Hippocampal formation (tissue), 2 donors: ENCODE measurements at regions not wholly inside any gene's neighbourhood (a gene's known extent, or its start where the extent isn't known, plus 50 kb on each side); places are given as distances from the start of the nearest gene placed in this dataset.

Source experiments
- DNase-seq, 2 donors: peaks; one replicate each; lab custom pipeline; 2025; lab: John Stamatoyannopoulos, UW

DNA sequence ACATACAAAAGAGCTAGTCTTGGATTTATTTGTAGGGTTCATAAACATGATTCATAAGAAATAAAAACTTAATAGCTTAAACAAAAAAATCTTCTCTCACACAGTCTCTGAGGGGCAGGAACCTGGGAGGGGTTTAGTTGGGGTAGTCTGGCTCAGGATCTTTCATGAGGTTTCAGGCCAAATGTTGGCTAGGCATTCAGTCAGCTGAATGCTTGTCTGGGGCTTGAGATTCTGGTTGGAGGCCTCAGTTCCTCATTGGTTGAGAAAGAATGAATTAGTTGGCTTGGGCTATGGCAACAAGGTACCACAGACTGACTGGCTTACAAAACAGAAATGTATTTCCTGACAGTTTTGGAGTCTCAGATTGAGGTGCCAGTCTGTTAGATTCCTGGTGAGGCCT, 74.3 kb downstream of the ANKRD7 start:
- no peak for DNase-seq

DNA sequence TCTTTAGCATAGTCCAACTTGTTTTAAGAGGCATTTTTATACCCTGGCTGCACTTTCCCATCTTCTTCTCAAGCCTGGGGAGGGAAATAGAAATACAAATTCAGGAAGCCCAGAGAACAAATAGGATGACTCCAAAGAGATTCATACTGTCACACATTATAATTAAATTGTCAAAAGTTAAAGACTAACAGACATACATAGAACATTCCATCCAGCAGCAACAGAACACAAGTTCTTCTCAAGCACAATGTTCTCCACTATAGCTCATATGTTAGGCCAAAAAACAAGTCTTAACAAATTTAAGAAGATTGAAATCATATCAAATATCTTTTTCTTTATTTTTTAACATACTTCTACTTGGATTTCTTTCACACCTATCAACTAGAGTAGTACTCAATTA, 75.7 kb downstream of the ANKRD7 start:
- no peak for DNase-seq

DNA sequence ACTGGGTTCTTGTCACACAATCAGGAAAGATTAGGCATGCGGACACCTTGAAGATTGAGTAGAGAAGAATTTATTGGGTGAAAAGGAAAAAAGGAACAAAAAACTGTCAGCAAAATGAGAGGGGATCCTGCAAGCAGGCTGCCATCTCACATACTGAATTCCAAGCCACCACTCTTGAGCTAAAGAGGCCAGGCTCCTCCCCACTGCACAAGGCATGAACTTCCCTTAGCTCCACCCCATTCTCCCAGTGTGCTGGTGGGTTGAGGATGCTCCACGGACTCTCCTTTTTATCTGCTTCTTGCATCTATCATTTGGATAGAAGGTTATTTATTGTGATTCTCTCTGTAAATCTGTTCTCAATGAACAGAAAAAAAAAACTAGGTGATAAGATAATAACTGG, 79.6 kb downstream of the ANKRD7 start:
- no peak for DNase-seq

DNA sequence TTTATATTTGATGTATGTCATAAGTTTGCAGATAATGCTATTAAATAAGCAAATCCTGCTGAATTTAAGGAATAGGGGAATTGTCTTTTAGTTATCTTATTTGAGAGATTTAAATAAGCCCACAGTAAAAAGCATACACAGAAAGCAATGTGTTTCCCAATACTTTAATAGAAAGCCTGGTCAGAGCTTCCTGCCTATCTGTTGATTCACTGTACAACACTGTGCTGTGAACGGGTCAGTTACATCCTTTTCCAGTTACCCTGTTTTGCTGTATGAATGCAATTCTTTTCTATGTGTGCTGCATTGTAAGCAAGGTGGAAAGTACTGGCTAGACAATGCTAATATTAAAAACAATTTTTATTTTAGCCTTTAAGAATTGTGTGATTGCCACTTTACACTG, 81.2 kb downstream of the ANKRD7 start:
- DNase-seq = no peak

DNA sequence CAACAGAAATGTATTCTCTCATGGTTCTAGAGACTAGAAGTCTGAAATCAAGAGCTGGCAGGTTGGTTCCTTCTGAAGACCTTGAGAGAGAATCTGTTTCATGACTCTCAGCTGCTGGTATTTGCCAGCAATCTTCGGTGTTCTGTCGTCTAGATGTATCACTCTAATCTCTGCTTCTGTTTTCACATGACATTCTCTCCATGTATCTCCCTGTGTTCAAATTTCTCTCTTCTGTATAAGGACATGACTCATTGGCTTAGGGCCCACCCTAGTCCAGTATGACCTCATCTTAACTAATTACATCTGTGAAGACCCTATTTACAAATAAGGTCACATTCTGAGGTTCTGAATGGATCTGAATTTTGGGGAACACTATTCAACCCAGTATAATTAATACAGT, 82.3 kb downstream of the ANKRD7 start:
- no peak for DNase-seq

DNA sequence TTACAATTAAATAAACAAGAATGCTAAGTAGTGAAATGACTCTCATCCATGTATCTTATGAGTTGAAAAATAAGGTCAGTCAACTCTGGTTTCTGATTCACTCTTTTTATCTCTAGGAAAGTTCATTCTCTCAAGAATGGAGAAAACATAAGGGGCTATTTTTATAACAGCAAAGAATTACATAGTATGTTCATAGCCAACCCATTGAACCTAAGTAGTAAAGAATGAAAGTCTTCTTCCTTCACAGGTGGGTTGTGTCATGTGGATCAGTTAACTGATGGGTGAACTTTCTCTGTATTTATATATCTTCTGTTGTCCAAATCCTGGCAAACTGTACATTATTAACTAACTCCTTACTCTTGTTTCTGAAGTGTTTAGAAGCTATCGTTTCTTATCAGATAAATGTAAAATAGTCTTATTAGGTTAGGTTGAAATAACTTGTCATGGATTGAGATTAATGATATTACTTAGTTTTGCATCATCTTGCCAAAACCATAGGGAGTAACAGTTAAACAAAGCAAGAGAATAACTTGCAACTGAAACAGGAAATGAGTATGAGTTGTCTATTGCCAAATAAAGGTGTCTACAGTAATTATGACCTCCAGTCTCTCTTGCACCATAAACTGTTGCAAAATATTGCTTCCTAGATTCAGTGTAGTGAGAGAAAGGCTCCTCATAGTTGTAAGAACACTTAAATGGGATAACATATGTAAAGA, 86.8 kb downstream of the ANKRD7 start:
- DNase-seq = no peak

DNA sequence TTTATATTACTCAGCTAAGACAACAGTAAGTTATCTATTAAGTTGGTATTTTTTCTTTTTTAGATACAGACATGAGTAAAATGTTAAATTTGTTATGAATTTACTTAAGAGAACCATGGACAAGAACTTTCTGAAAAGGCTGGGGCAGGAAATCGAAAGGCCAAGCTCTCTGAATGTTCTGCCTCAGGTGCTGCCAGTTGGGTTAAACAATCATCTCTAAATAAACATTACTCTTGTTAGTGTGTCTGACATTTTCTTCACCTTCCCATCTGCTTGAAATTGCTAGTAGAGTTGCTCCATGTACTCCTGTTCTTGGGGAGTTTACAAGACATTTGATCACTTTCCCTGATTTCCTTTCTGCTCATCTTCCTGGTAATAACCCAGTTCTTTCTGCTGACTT, 87.5 kb downstream of the ANKRD7 start:
- no peak for DNase-seq

DNA sequence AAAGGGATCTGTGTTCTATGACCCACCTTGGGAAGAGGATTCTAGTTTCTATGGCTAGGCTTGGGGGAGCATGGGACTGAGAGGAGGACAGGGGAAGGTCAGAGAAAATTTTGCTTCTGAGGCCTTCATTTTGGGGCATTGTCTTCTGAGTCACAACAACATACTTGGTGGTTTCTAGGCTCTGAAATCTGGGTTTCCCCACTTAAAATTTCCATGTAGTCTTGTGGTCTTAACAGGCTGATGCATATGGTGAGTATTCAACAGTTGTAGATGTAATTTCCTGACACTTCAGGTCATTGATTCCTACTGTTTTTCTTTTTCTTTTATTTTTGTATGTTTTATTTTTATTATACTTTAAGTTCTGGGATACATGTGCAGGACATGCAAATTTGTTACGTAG, 88.5 kb downstream of the ANKRD7 start:
- DNase-seq = no peak

DNA sequence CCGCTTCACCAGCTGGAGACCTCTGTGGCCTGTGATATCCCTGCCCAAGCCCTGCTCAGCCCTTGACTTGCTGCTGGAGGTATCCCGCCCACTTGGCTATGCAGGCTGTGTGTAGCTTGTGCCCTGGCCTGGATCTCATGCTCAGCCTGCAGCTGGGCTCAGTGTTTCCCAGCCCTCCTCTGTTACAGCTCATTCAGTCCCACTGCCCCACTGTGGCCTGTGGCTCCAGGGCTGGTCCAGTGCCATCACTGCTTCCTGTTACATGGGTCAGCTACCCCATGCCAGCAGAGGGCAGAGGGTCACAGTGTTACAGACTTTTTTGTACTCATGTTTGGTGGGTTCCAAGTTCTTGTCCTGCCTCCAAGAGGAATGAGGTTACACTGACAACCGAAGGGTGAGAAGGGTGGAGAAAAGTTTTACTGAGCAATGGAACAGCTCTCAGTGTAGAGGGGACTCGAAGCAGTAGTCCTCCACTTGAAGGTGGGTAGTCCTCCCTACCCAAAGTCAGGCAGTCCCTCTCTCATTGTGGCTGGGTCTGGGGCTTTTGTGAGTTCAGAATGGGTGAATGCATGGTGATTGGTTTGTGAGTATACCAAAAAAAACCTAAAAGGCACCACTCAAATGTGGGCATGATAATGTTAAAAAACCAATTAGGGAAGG, 100.4 kb downstream of the ANKRD7 start:
- DNase-seq = no peak

DNA sequence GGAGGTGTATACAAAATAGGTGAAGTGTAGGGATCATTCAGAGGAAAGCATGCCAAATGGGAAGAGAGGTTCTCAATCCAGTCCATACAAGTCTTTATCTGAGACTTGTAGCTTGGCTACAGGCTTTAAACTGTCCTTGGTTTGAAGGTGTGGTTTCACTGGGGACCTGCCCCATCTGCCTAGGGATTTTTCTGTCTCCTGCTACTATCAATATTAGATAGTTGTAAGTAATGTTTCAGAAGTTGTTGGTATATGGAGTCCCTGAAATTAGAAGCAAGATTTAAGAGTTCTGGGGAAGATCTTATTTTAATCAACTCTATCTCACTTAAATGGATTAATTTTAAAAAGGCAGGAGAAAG, 100.9 kb downstream of the ANKRD7 start:
- no peak for DNase-seq

DNA sequence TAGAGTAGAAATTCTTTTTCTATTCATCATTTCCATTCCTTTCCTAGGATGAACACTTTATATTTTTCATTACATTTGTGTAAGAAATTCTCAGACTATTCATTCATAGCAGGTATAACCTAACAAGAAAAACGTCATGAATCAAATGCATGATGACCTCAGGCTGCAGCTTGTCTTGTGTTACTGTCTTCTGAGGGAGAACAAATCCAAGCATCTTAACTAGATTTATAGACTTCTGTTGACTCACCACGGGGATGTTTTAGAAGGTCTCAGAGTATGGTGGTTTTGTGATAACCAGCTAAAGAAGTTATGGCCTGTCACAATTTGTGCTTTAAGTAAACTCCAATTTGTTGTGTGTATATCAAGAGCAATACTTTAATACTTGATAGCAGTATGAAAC, 102.7 kb downstream of the ANKRD7 start:
- DNase-seq = no peak

DNA sequence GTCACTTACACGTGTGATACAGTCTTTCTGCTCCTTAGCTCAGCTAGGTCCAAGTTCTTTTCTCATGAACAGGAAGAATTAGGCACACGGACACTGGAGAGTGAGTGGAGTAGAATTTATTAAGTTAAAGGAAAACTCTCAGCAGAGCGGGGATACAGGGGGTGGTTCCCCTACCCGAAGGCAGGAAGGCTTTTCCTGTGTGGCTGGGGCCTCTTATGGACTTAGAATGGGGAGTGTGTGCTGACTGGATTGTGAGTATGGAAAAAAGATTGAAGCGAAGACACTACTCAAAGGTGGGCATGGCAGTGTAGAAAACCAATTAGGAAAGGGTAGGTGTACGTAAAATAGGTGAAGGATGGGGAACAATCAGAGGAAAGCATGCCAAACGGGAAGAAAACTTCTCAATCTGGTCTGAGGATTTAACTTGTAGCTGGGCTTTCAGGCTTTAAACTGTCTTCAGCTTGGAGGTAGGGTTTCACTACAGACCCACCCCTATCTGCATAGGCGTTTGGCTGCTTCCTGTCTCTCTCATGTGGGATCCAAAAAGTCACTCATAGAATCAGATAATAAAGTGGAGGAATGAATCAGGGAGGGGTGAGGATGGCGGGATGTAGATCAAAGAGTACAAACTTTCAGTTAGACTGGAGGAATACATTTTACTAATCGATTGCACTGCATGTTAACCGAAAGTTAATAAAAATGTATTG, 104.2 kb downstream of the ANKRD7 start:
- DNase-seq = no peak

DNA sequence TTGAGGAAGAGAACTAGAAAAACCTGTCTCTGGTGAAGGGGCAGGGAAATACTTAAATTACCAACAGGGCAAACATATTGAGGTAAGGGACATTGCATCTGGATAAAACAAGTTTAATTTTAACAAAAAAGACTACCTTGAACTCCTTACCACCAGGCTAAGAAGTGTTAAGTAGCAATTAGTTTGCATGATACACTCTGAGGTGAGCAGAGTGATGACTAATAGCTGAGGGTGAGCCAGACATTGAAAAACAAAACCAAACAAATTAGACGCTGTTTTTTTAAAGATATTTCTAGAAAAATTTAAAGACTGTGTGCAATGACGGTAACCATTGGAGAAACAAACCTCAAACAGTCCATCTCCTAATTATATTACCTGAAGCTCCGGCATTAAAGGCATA, 105.9 kb downstream of the ANKRD7 start:
- DNase-seq = no peak

DNA sequence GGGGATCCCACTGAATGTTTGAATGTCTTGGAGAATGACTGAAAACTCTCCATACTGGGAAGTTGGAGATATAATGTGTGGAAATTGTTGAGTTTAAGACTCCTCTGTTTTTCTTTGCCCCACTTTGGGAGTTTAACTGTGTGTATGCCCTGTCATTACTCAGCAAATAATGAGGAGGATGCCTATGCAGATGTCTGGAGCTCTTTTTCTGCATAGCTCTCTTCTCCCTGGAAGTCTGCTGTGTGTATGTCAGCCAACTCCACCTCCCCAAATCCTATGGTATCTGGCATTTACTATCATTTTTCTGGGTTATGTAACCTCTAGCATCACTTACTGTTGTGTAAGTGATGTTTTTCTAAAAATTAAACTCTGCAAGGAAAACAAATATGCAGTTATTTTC, 122.2 kb downstream of the ANKRD7 start:
- DNase-seq = no peak

DNA sequence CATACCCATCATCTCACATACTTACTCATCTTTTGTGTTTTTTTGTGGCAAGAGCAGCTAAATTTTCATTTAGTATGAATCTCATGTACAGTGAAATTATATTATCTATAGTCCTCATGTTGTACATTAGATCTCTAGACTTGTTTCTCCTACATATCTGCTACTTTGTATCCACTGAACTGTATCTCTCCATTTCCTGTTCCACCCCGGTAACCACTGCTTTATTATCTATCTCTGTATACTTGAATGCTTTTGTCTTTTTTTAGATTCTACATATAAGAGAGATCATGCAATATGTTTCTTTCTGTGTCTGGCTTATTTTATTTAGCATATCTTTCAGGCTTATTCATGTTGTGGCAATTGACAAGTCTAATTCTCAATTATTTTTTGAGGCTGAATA, 125.1 kb downstream of the ANKRD7 start:
- no peak for DNase-seq

DNA sequence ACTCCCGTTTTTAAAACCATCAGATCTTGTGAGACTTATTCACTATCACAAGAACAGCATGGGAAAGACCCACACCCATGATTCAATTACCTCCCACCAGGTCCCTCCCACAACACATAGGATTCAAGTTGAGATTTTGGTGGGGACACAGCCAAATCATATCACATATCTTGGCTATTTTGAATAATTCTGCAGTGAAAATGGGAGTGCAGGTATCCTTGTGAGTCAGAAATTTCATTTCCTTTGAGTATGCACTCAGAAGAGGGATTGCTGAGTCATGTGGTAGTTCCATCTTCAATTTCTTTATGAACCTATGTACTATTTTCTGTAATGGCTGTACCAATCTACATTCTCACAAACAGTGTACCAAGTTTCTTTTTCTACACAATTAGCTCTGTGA, 125.8 kb downstream of the ANKRD7 start:
- no peak for DNase-seq

DNA sequence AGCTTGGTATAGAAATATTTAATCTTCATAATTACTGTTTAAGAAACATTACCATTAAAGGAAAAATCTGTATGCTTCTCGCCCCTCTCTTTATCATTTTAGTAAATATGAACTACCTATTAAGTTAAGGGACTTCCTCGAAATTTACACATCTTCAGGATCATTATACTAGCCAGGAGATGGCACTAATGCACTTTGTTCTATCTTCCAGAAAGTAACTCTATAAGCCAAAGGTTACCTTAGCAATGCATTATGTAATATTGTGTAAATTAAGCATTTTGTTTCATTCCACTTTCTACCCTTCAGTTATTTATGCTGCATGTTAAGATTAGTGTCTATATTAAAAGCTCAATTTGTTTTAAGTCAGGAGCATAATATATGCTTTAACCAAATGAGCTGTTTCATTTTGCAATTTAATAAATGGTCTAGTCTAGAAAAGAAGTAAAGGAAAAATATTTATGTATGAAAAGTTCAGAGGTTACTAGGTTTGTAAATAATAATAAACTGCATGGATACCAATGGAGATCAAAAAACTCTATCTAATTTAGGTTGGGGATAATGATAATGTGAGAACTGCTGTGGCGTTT, 128.5 kb downstream of the ANKRD7 start:
- DNase-seq = peak in 1 of 2 donors; percentile 4

DNA sequence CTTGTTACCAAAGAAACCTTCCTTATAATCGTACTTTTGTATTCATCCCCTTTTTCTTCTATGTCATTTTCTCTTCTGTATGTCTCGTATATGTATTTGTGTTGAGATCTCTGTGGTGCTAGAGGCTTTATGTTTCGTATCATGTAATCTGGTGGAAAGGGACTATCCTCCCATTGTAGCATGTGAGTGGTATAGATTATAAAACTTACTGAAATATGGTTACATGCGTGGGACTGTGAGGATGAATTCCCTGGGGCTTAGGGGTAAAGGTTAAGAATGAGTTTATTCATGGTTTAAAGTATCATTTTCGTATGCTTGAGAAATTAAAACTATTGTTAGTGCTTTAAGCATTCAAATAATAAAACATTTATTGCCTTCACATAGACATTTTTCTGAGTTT, 141.9 kb downstream of the ANKRD7 start:
- no peak for DNase-seq

DNA sequence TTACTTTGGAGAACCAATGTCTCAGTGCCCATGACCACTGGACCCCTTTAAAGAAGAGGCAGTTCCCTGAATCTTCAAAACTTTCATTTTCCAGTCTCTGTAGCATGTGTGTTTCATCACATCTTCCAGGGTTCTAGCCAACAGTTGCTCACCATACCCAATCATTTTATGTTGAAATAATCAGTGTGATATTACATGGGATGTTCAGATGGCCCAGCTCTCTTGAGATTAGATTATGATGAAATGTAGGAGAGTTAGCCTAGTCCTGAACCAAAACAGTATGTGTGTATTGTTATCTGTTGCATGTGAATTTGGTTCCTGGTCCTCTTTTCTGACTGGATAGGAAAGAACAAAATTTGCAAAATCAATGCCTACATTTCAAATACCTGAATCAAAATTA, 144.5 kb downstream of the ANKRD7 start:
- no peak for DNase-seq

DNA sequence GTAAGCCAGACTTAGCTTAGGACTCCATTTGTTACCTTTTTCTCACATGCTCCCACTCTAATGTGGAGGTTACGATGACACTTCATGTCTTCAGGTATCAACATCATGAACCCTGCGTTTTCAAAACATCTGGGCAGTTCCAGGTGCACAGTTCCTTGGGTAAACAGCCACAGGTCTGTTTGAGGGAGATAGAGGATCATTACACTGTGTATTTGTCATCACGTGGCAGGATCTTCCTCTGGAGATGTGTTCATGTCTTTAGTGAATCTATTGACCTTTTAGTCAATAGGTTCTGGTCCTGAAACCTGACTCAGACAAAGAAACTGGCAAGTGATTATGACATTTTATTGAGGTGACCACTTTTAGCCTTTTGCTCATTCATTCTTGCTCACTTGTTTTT, 145.5 kb downstream of the ANKRD7 start:
- DNase-seq = no peak

DNA sequence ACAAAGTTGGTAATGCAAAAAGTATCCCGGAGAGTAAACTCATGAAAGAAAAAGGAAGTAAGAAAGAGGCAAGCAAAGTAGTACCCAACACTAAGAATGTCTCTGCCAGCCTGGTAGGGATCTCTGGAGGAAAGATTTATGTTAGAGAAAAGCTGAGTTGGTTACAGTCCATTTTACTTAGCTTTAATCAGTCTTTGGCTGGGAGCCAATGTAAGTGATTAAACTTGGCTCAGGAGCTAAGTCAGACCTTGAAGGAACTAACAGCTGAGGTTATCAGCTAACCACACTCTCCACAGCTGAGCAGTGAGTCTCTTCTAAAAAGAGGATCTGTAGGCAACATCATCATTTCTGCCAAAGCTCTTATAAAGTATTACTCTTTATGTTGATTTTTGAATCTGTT, 148.0 kb downstream of the ANKRD7 start:
- DNase-seq = no peak

DNA sequence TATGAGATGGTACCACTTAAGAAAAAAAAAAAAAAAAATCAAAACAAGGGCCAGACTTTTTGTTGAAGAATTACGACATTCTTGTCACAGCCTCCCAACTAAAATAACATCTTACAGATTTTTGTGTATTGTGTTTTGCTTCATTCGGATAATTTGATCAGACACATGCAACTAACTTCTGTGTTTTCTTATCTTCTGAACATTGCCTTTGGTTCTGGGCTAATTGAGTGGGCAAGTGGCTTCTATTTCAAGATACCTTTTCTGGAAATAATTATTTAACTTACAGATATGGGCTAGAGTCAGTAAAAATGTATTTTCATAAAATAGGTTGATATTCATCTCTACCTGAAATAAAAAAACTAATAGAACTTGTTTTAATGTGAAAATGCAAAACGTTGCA, 165.1 kb downstream of the ANKRD7 start:
- no peak for DNase-seq

DNA sequence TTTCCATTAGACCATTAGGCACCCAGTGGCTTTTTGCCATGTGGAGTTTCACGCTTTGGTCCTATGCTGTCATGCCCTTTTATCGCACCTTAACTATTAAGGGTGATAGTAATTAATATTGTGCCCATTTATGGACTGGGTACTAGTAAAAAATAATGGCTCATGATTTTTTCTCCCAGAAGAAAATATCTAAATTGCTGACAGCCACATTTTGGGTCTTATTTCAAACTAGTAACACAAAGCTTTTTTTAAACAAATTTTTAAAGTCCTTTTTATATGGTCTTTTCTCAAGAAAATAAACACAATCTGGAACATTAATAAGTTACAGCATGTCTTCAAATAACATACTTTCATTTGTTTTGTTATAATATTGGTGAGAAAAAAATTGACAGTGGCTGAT, 179.7 kb downstream of the ANKRD7 start:
- DNase-seq = no peak
